H1 (cell line): ENCODE measurements at regions not wholly inside any gene's neighbourhood (a gene's known extent, or its start where the extent isn't known, plus 50 kb on each side); places are given as distances from the start of the nearest gene placed in this dataset.

Experiments used
- CTCF ChIA-PET: fragments of 300-600 bp; sonication (Branson Sonifier 250); formaldehyde crosslinking; loops from one replicate; lab custom pipeline; 2021; ENCODE audit not compliant: partially characterized antibody; lab: Charles Lee
- POLR2A ChIA-PET: fragments of 300-600 bp; sonication (Branson Sonifier 250); formaldehyde crosslinking; loops from one replicate; lab custom pipeline; 2021; ENCODE audit warnings: inconsistent platforms; ENCODE audit not compliant: partially characterized antibody; lab: Charles Lee
- DNase-seq, 2 experiments: peaks; one replicate each; pipeline versions ENCODE4 v3.0.0 to v3.0.0-alpha.2; 2010 to 2022; ENCODE audit warnings: low spot score in 2 of 2, low read depth in 1 of 2, mixed read lengths in 1 of 2
- FAIRE-seq: peaks from 2 replicates; lab custom pipeline; 2011; peaks lifted over from hg19 to GRCh38; lab: Jason Lieb, UNC
- H2AFZ ChIP-seq: 2 replicates; pipeline ENCODE4 v1.8.1; 2012; ENCODE audit warnings: low read length, inconsistent platforms
- H2AK5ac ChIP-seq: 2 replicates; pipeline ENCODE4 v1.6.1; 2013; ENCODE audit warnings: low read depth, low read length
- H2BK120ac ChIP-seq: replicated peaks from 2 replicates; pipeline ENCODE3; 2013; ENCODE audit warnings: low read depth, low read length, inconsistent platforms
- H2BK12ac ChIP-seq: 2 replicates; pipeline ENCODE4 v1.6.1; 2013; ENCODE audit warnings: low read depth, low read length
- H2BK15ac ChIP-seq: 2 replicates; pipeline ENCODE4 v1.6.1; 2013; ENCODE audit warnings: low read length
- H2BK20ac ChIP-seq: 2 replicates; pipeline ENCODE4 v1.6.1; 2013; ENCODE audit warnings: low read length
- H2BK5ac ChIP-seq: 2 replicates; pipeline ENCODE4 v1.6.1; 2013; ENCODE audit warnings: low read depth, low read length
- H3K14ac ChIP-seq: 2 replicates; pipeline ENCODE4 v1.6.1; 2013; ENCODE audit warnings: inconsistent platforms; ENCODE audit not compliant: insufficient read length
- H3K18ac ChIP-seq: 2 replicates; pipeline ENCODE4 v1.6.1; 2013; ENCODE audit warnings: low read length; ENCODE audit errors: extremely low read depth
- H3K23ac ChIP-seq: 2 replicates; pipeline ENCODE4 v1.6.1; 2013; ENCODE audit warnings: inconsistent platforms; ENCODE audit not compliant: insufficient read length
- H3K23me2 ChIP-seq: 2 replicates; pipeline ENCODE4 v1.6.1; 2013; ENCODE audit warnings: low read depth, low read length
- H3K27ac ChIP-seq: 2 replicates; pipeline ENCODE4 v1.6.1; 2011; ENCODE audit warnings: low read depth, low read length, inconsistent platforms
- H3K27me3 ChIP-seq, 4 experiments: replicated peaks in 1 of 4; 1 replicate in 1 of 4; 2 replicates in 3 of 4; pipeline versions ENCODE4 v1.6.1 to v1.8.1; 2011 to 2013; ENCODE audit warnings: low read length in 3 of 4, mild to moderate bottlenecking in 3 of 4, inconsistent platforms in 2 of 4, mixed read lengths in 2 of 4, moderate library complexity in 1 of 4; ENCODE audit not compliant: control insufficient read depth in 3 of 4, insufficient read depth in 3 of 4; ENCODE audit errors: extremely low read depth in 1 of 4
- H3K36me3 ChIP-seq, 4 experiments: 2 replicates each; pipeline versions ENCODE4 v1.6.1 to v1.8.1; 2011 to 2013; ENCODE audit warnings: mild to moderate bottlenecking in 4 of 4, low read length in 3 of 4, moderate library complexity in 2 of 4, control low read depth in 1 of 4, inconsistent platforms in 1 of 4; ENCODE audit not compliant: insufficient read depth in 4 of 4, control insufficient read depth in 2 of 4
- H3K4ac ChIP-seq: replicated peaks from 2 replicates; pipeline ENCODE3; 2013; ENCODE audit warnings: low read length, low read depth, mixed read lengths, inconsistent platforms; ENCODE audit not compliant: insufficient read length
- H3K4me1 ChIP-seq, 4 experiments: replicated peaks in 1 of 4; 1 replicate in 1 of 4; 2 replicates in 3 of 4; pipeline versions ENCODE4 v1.6.1 to v1.8.1; 2011 to 2013; ENCODE audit warnings: low read length in 3 of 4, inconsistent platforms in 2 of 4, mixed read lengths in 1 of 4; ENCODE audit not compliant: insufficient read depth in 4 of 4, control insufficient read depth in 3 of 4
- H3K4me2 ChIP-seq, 2 experiments: 2 replicates each; pipeline versions ENCODE4 v1.6.1 to v1.8.1; 2011 to 2013; ENCODE audit warnings: low read depth in 2 of 2, low read length in 2 of 2, control low read depth in 1 of 2, inconsistent platforms in 1 of 2, mild to moderate bottlenecking in 1 of 2; ENCODE audit not compliant: insufficient read depth in 1 of 2
- H3K4me3 ChIP-seq, 4 experiments: fragments of 200-600, 300-600 bp in 1 of 4; sonication (generic), shearing (Covaris generic), sonication (Bioruptor Twin) in 1 of 4; 2 replicates each; pipeline versions ENCODE4 v1.5.1 to v1.8.1; 2011 to 2016; ENCODE audit warnings: low read length in 4 of 4, low read depth in 3 of 4, control low read depth in 2 of 4, inconsistent platforms in 2 of 4, mild to moderate bottlenecking in 2 of 4, mixed read lengths in 1 of 4, moderate library complexity in 1 of 4; ENCODE audit not compliant: insufficient read depth in 2 of 4; ENCODE audit errors: extremely low read depth in 1 of 4
- H3K56ac ChIP-seq: replicated peaks from 2 replicates; pipeline ENCODE3; 2013; ENCODE audit warnings: low read depth, mild to moderate bottlenecking, mixed read lengths, low read length, inconsistent platforms; ENCODE audit not compliant: insufficient read length
- H3K79me1 ChIP-seq: 2 replicates; pipeline ENCODE4 v1.6.1; 2013; ENCODE audit warnings: low read depth, low read length, control low read depth
- H3K79me2 ChIP-seq, 2 experiments: 2 replicates each; pipeline versions ENCODE4 v1.6.1 to v1.8.1; 2012 to 2013; ENCODE audit warnings: low read length in 2 of 2, mild to moderate bottlenecking in 2 of 2, inconsistent platforms in 1 of 2; ENCODE audit not compliant: insufficient read depth in 2 of 2, control insufficient read depth in 1 of 2
- H3K9ac ChIP-seq, 4 experiments: replicated peaks in 1 of 4; 1 replicate in 1 of 4; 2 replicates in 3 of 4; pipeline versions ENCODE4 v1.6.1 to v1.8.1; 2011 to 2013; ENCODE audit warnings: low read depth in 3 of 4, low read length in 3 of 4, control low read depth in 2 of 4, mild to moderate bottlenecking in 2 of 4, moderate library complexity in 2 of 4, inconsistent platforms in 1 of 4; ENCODE audit errors: extremely low read depth in 1 of 4
- H3K9me3 ChIP-seq, 2 experiments: 2 replicates each; pipeline versions ENCODE4 v1.6.1 to v1.8.1; 2012 to 2013; ENCODE audit warnings: mild to moderate bottlenecking in 2 of 2, moderate library complexity in 2 of 2, control low read depth in 1 of 2, inconsistent platforms in 1 of 2, low read depth in 1 of 2, low read length in 1 of 2, mixed read lengths in 1 of 2; ENCODE audit not compliant: insufficient read depth in 2 of 2
- H4K20me1 ChIP-seq, 2 experiments: replicated peaks in 1 of 2; 2 replicates each; pipeline versions ENCODE3 to v1.8.1; 2011 to 2013; ENCODE audit warnings: inconsistent platforms in 2 of 2, low read length in 2 of 2, mild to moderate bottlenecking in 1 of 2; ENCODE audit not compliant: insufficient read depth in 2 of 2, control insufficient read depth in 1 of 2
- H4K5ac ChIP-seq: 2 replicates; pipeline ENCODE4 v1.6.1; 2013; ENCODE audit warnings: low read length, low read depth, mixed read lengths, inconsistent platforms; ENCODE audit not compliant: insufficient read length
- H4K8ac ChIP-seq: 2 replicates; pipeline ENCODE4 v1.8.0; 2013; ENCODE audit warnings: mild to moderate bottlenecking, moderate library complexity, low read length, inconsistent platforms; ENCODE audit not compliant: insufficient read depth; ENCODE audit errors: extremely low read depth
- H4K91ac ChIP-seq: replicated peaks from 2 replicates; pipeline ENCODE3; 2013; ENCODE audit warnings: low read length, mixed read lengths, inconsistent platforms; ENCODE audit not compliant: insufficient read length
- CBX8 ChIP-seq: fragments of 300-800, 300-1000 bp; sonication (generic); IDR thresholded peaks from 2 replicates; pipeline ENCODE4 v1.7.1; 2016; ENCODE audit warnings: low read depth, low read length, borderline replicate concordance
- CTBP2 ChIP-seq: IDR thresholded peaks from 2 replicates; pipeline ENCODE4 v1.7.0; 2011; ENCODE audit warnings: borderline replicate concordance, mild to moderate bottlenecking, moderate library complexity, mixed read lengths, low read length; ENCODE audit not compliant: insufficient read depth, insufficient read length
- FOSL1 ChIP-seq: IDR thresholded peaks from 2 replicates; pipeline ENCODE4 v1.6.1; 2011; ENCODE audit warnings: mild to moderate bottlenecking, low read depth, low read length, moderate library complexity; ENCODE audit not compliant: insufficient read depth
- HDAC6 ChIP-seq: IDR thresholded peaks from one replicate; pipeline ENCODE4 v1.7.1; 2012; ENCODE audit warnings: low read depth, mild to moderate bottlenecking, inconsistent platforms, low read length, moderate library complexity
- KDM1A ChIP-seq: fragments of 200-600, 300-600 bp; sonication (generic); IDR thresholded peaks from 2 replicates; pipeline ENCODE4 v1.7.1; 2016; ENCODE audit warnings: mild to moderate bottlenecking, low read length, borderline replicate concordance
- KDM4A ChIP-seq: IDR thresholded peaks from one replicate; pipeline ENCODE4 v1.7.1; 2012; ENCODE audit warnings: low read depth, mild to moderate bottlenecking, moderate library complexity, low read length, inconsistent platforms; ENCODE audit not compliant: severe bottlenecking
- KDM5A ChIP-seq: fragments of 200-600 bp; IDR thresholded peaks from 2 replicates; pipeline ENCODE4 v1.7.1; 2012; ENCODE audit warnings: mild to moderate bottlenecking, low read length, inconsistent platforms, mixed read lengths
- MAFK ChIP-seq: IDR thresholded peaks from 2 replicates; pipeline ENCODE4 v1.6.1; 2012; ENCODE audit warnings: low read depth, mild to moderate bottlenecking, improper control_type of control experiment, low read length
- PHF8 ChIP-seq: fragments of 200-600 bp; sonication (generic); conservative IDR thresholded peaks from 2 replicates; pipeline ENCODE4 v1.7.1; 2012; ENCODE audit warnings: low read depth, mild to moderate bottlenecking, inconsistent platforms, low read length, moderate library complexity
- POLR2A ChIP-seq, 2 experiments: IDR thresholded peaks; 1 replicate in 1 of 2; 2 replicates in 1 of 2; pipeline ENCODE4 v1.6.1; 2011; ENCODE audit warnings: low read depth in 2 of 2, low read length in 2 of 2, mild to moderate bottlenecking in 2 of 2; ENCODE audit errors: control extremely low read depth in 1 of 2
- POLR2AphosphoS5 ChIP-seq: IDR thresholded peaks from 2 replicates; pipeline ENCODE4 v1.6.1; 2011; ENCODE audit warnings: low read depth, low read length
- RBBP5 ChIP-seq: IDR thresholded peaks from 2 replicates; pipeline ENCODE4 v1.7.1; 2012; ENCODE audit warnings: low read depth, mild to moderate bottlenecking, inconsistent platforms, low read length, moderate library complexity, borderline replicate concordance
- SAP30 ChIP-seq: fragments of 300-600 bp; sonication (generic); IDR thresholded peaks from 2 replicates; pipeline ENCODE4 v1.7.1; 2012; ENCODE audit warnings: low read length, moderate library complexity, mild to moderate bottlenecking, inconsistent platforms; ENCODE audit not compliant: insufficient read depth, insufficient replicate concordance
- SP2 ChIP-seq: IDR thresholded peaks from 2 replicates; pipeline ENCODE4 v1.6.1; 2012; ENCODE audit warnings: mild to moderate bottlenecking, low read length, inconsistent platforms
- TCF12 ChIP-seq: IDR thresholded peaks from 2 replicates; pipeline ENCODE4 v1.6.1; 2011; ENCODE audit warnings: low read depth, mild to moderate bottlenecking, low read length
- YY1 ChIP-seq: IDR thresholded peaks from 2 replicates; pipeline ENCODE4 v1.6.1; 2011; ENCODE audit warnings: low read depth, mild to moderate bottlenecking, low read length
- WGBS, 2 experiments: shearing (Covaris generic) in 1 of 2; methylation state at CpG; one replicate each; pipeline versions ENCODE4 v1.1.6 to v1.1.7; 2013 to 2015; ENCODE audit warnings: low lambda C conversion rate in 2 of 2, mixed read lengths in 2 of 2, inconsistent platforms in 1 of 2, low coverage in 1 of 2, missing lambda C conversion rate in 1 of 2; ENCODE audit not compliant: insufficient replicate concordance in 2 of 2, insufficient coverage in 1 of 2, insufficient read length in 1 of 2; ENCODE audit errors: extremely low coverage in 1 of 2, missing lambda C conversion rate in 1 of 2; 5-methylcytosine and 5-hydroxymethylcytosine counted together

GRCh38 chr6:113068570-113068969 lies 721.4 kb downstream of the RFPL4B start:
- Histone ChIP-seq H3K56ac (no peak overlapping the region), H3K4me2 (no peak overlapping the region), H2BK12ac (no peak overlapping the region), H3K23ac (no peak overlapping the region), H2BK5ac (no peak overlapping the region), H2AK5ac (no peak overlapping the region), H3K4ac (no peak overlapping the region), H2AFZ (no peak overlapping the region), H3K36me3 (no peaks in the 10 kb centered on the region), H3K4me3 (no peak overlapping the region), H2BK15ac (no peak overlapping the region), H2BK20ac (no peak overlapping the region), H3K9me3 (no peaks in the 10 kb centered on the region), H3K4me1 (peaks cover 0 to 7% (median 0%) of the 10 kb centered on the region in 4 experiments; a peak in 1 of 7 replicates), H3K23me2 (no peaks in the 10 kb centered on the region), H4K5ac (no peak overlapping the region), H3K14ac (no peak overlapping the region), H3K79me1 (no peaks in the 10 kb centered on the region), H3K9ac (no peak overlapping the region), H3K27me3 (no peaks in the 10 kb centered on the region), H2BK120ac (no peak overlapping the region), H3K18ac (no peak overlapping the region), H3K27ac (no peak overlapping the region), H4K20me1 (no peaks in the 10 kb centered on the region), H4K91ac (no peak overlapping the region), H4K8ac (no peak overlapping the region), H3K79me2 (no peaks in the 10 kb centered on the region)
- ChIA-PET POLR2A (no interaction called here), CTCF (no interaction called here)
- 95% methylated on average over 2 of the region's 2 CpGs; no CpG with 5 or more reads in 1 of the 2 experiments for WGBS, 2 experiments
- no peak for TF ChIP-seq POLR2AphosphoS5
- TF ChIP-seq CBX8: no peak
- no peak for TF ChIP-seq KDM1A
- no peak for TF ChIP-seq SAP30
- no peak for TF ChIP-seq KDM5A
- no peak for TF ChIP-seq FOSL1
- no peak for TF ChIP-seq KDM4A
- no peak for TF ChIP-seq POLR2A (IDR thresholded peaks at IDR 0.05; ENCODE audit: control extremely low read depth in 1 of 2, low read depth in 2 of 2, low read length in 2 of 2)
- no peak for TF ChIP-seq TCF12
- no peak for TF ChIP-seq CTBP2
- no peak for TF ChIP-seq RBBP5
- TF ChIP-seq HDAC6: no peak
- no peak for TF ChIP-seq MAFK
- no peak for TF ChIP-seq PHF8
- TF ChIP-seq SP2: no peak
- TF ChIP-seq YY1: no peak
- FAIRE-seq (no peak), DNase-seq (no peak)
